SK-N-SH (cell line): ENCODE measurements at regions not wholly inside any gene's neighbourhood (a gene's known extent, or its start where the extent isn't known, plus 50 kb on each side); places are given as distances from the start of the nearest gene placed in this dataset.

Experiments used
- CTCF ChIA-PET: fragments of 300-600, 350-600 bp; formaldehyde crosslinking; extraction: SDS; loops from one replicate; lab custom pipeline; 2021; lab: Yijun Ruan, JAX
- POLR2A ChIA-PET: fragments of 350-600 bp; sonication (Branson Sonifier 250); formaldehyde crosslinking; extraction: SDS; loops from one replicate; lab custom pipeline; 2020; ENCODE audit warnings: antibody characterized with exemption, inconsistent platforms; lab: Yijun Ruan, JAX
- DNase-seq: peaks from one replicate; pipeline ENCODE4 v3.0.0; 2012
- H2AFZ ChIP-seq: fragments of 200-600 bp; sonication (generic); 2 replicates; pipeline ENCODE4 v1.8.1; 2016; ENCODE audit warnings: antibody characterized with exemption, mild to moderate bottlenecking, low read depth
- H3F3A ChIP-seq: fragments of 200-600 bp; sonication (generic); replicated peaks from 2 replicates; pipeline ENCODE3; 2016; ENCODE audit warnings: antibody characterized with exemption, mild to moderate bottlenecking; ENCODE audit not compliant: insufficient read depth
- H3K27ac ChIP-seq, 2 experiments: fragments of 200-500 bp in 1 of 2; fragments of 200-600 bp in 1 of 2; sonication (Bioruptor generic) in 1 of 2; sonication (generic), shearing (Covaris generic) in 1 of 2; 2 replicates each; pipeline versions ENCODE4 v1.5.1 to v1.6.1; 2014 to 2016; ENCODE audit warnings: low read depth in 2 of 2, inconsistent platforms in 1 of 2, low read length in 1 of 2, mild to moderate bottlenecking in 1 of 2, mixed read lengths in 1 of 2
- H3K27me3 ChIP-seq: fragments of 200-600 bp; sonication (generic), shearing (Covaris generic); 2 replicates; pipeline ENCODE4 v1.6.1; 2016; ENCODE audit warnings: mixed run types; ENCODE audit not compliant: insufficient read depth
- H3K36me3 ChIP-seq, 2 experiments: fragments of 200-500 bp in 1 of 2; fragments of 200-600 bp in 1 of 2; sonication (Bioruptor generic) in 1 of 2; sonication (generic) in 1 of 2; replicated peaks in 1 of 2; 2 replicates each; pipeline versions ENCODE3 to v1.5.1; 2014 to 2016; ENCODE audit warnings: low read length in 1 of 2, mild to moderate bottlenecking in 1 of 2; ENCODE audit not compliant: insufficient read depth in 2 of 2, control insufficient read depth in 1 of 2
- H3K4me1 ChIP-seq, 2 experiments: fragments of 200-500 bp in 1 of 2; fragments of 200-600 bp in 1 of 2; sonication (Bioruptor generic) in 1 of 2; sonication (generic), shearing (Covaris generic) in 1 of 2; 2 replicates each; pipeline versions ENCODE4 v1.5.1 to v1.6.1; 2014 to 2016; ENCODE audit warnings: low read depth in 1 of 2, low read length in 1 of 2, mixed run types in 1 of 2; ENCODE audit not compliant: insufficient read depth in 2 of 2, control insufficient read depth in 1 of 2
- H3K4me2 ChIP-seq: fragments of 200-600 bp; sonication (generic), shearing (Covaris generic); 2 replicates; pipeline ENCODE4 v1.6.1; 2017; ENCODE audit warnings: mixed run types
- H3K4me3 ChIP-seq, 2 experiments: fragments of 200-500 bp in 1 of 2; fragments of 200-600 bp in 1 of 2; sonication (Bioruptor generic) in 1 of 2; sonication (generic), shearing (Covaris generic) in 1 of 2; 2 replicates each; pipeline versions ENCODE4 v1.5.1 to v1.8.1; 2014 to 2016; ENCODE audit warnings: low read depth in 2 of 2, inconsistent platforms in 1 of 2, low read length in 1 of 2, mild to moderate bottlenecking in 1 of 2, mixed read lengths in 1 of 2, moderate library complexity in 1 of 2
- H3K79me2 ChIP-seq: fragments of 200-600 bp; sonication (generic); 2 replicates; pipeline ENCODE4 v1.8.1; 2017; ENCODE audit warnings: mild to moderate bottlenecking; ENCODE audit not compliant: insufficient read depth
- H3K9ac ChIP-seq: fragments of 200-600 bp; sonication (generic); 2 replicates; pipeline ENCODE4 v1.6.1; 2017; ENCODE audit warnings: mixed run types
- H3K9me2 ChIP-seq: fragments of 200-600 bp; sonication (generic); 2 replicates; pipeline ENCODE4 v1.6.1; 2017; ENCODE audit warnings: mixed run types
- H3K9me3 ChIP-seq: fragments of 200-600 bp; sonication (generic); 2 replicates; pipeline ENCODE4 v1.6.1; 2017; ENCODE audit warnings: mixed run types, mild to moderate bottlenecking, moderate library complexity
- H4K20me1 ChIP-seq: fragments of 200-600 bp; sonication (generic); 2 replicates; pipeline ENCODE4 v1.6.1; 2017; ENCODE audit warnings: mild to moderate bottlenecking, mixed run types; ENCODE audit not compliant: insufficient read depth
- CHD2 ChIP-seq: fragments of 150-350 bp; IDR thresholded peaks from 2 replicates; pipeline ENCODE4 v1.6.1; 2018; ENCODE audit warnings: low read length; ENCODE audit not compliant: partially characterized antibody
- ELF1 ChIP-seq: IDR thresholded peaks from 2 replicates; pipeline ENCODE4 v1.4.0; 2012
- EP300 ChIP-seq, 2 experiments: IDR thresholded peaks; 2 replicates each; pipeline versions ENCODE4 v1.4.0 to v1.6.1; 2012; ENCODE audit warnings: borderline replicate concordance in 1 of 2, low read depth in 1 of 2, low read length in 1 of 2
- EZH2phosphoT487 ChIP-seq: fragments of 200-600 bp; sonication (generic); IDR thresholded peaks from 2 replicates; pipeline ENCODE4 v1.6.1; 2017; ENCODE audit warnings: low read depth, mixed run types, mild to moderate bottlenecking, antibody characterized with exemption, moderate library complexity, borderline replicate concordance
- FOSL2 ChIP-seq: IDR thresholded peaks from 2 replicates; pipeline ENCODE4 v1.4.0; 2012; ENCODE audit warnings: low read depth, mild to moderate bottlenecking, moderate library complexity, borderline replicate concordance
- GABPA ChIP-seq: IDR thresholded peaks from 2 replicates; pipeline ENCODE4 v1.4.0; 2012; ENCODE audit warnings: low read depth, mild to moderate bottlenecking
- GATA2 ChIP-seq: sonication (generic); formaldehyde crosslinking; IDR thresholded peaks from 2 replicates; pipeline ENCODE4 v1.5.0; 2020; ENCODE audit warnings: mild to moderate bottlenecking, missing genetic modification reagents
- JUND ChIP-seq: IDR thresholded peaks from 2 replicates; pipeline ENCODE4 v1.4.0; 2012
- MEF2A ChIP-seq: IDR thresholded peaks from 2 replicates; pipeline ENCODE4 v1.4.0; 2012; ENCODE audit warnings: low read depth, borderline replicate concordance
- MXI1 ChIP-seq: IDR thresholded peaks from 2 replicates; pipeline ENCODE4 v1.6.1; 2012; ENCODE audit warnings: mild to moderate bottlenecking, low read depth, low read length, improper control_type of control experiment
- NFIC ChIP-seq: IDR thresholded peaks from 2 replicates; pipeline ENCODE4 v1.4.0; 2012; ENCODE audit warnings: borderline replicate concordance
- SIN3A ChIP-seq: IDR thresholded peaks from 2 replicates; pipeline ENCODE4 v1.6.1; 2012; ENCODE audit warnings: low read depth, mild to moderate bottlenecking, low read length, moderate library complexity, borderline replicate concordance
- TCF12 ChIP-seq: IDR thresholded peaks from 2 replicates; pipeline ENCODE4 v1.4.0; 2012
- YY1 ChIP-seq: IDR thresholded peaks from 2 replicates; pipeline ENCODE4 v1.4.0; 2012; ENCODE audit warnings: low read depth, mild to moderate bottlenecking
- whole genome bisulfite sequencing: methylation state at CpG from one replicate; pipeline ENCODE4 v1.1.6; 2017; ENCODE audit warnings: low lambda C conversion rate; 5-methylcytosine and 5-hydroxymethylcytosine counted together
- TF ChIP-seq, protein P1 (sequence below): IDR thresholded peaks from 2 replicates; pipeline ENCODE4; 2012
- TF ChIP-seq, protein P2 (sequence below): IDR thresholded peaks from 2 replicates; pipeline ENCODE4 v1.6.1; 2012; ENCODE audit warnings: mild to moderate bottlenecking, low read depth, low read length, moderate library complexity
- TF ChIP-seq, protein P3 (sequence below): IDR thresholded peaks from 2 replicates; pipeline ENCODE4 v1.4.0; 2012; ENCODE audit warnings: low read depth
- TF ChIP-seq, protein P4 (sequence below): fragments of 150-350 bp; IDR thresholded peaks from 2 replicates; pipeline ENCODE4 v1.6.1; 2016; ENCODE audit warnings: mild to moderate bottlenecking, low read depth, low read length

DNA sequence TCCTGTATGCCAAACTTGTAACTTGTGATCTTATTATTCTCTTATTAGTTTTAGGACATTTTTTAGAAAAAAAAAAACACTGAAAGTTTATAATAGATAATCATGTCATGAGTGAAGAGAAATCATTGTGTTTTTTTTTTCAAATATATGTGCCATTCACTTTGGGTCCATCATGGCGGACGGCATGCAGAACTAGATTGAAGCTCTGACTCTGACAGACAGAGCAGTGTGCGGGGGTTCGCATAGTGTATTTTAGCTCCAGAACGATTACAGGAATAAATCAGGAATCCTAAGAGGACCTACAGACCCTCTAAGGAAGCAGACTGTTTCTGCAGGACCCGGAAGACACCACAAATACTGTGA is 484.4 kb upstream of the REG3G start:
- POLR2A ChIA-PET, result no interaction called here
- CTCF ChIA-PET, result no interaction called here
- no peaks in the 10 kb centered on the region for H4K20me1 ChIP-seq

More for the DNA sequence above, 484.4 kb upstream of the REG3G start:
- no peak for DNase-seq
- no peak overlapping the region for H3K9ac ChIP-seq
- no peaks in the 10 kb centered on the region for H3K79me2 ChIP-seq
- no peaks in the 10 kb centered on the region; the same call in 1 of the 2 replicates for H3K9me2 ChIP-seq
- no peak overlapping the region for H3K27ac ChIP-seq
- H3K4me2 ChIP-seq, result no peak overlapping the region
- no peaks in the 10 kb centered on the region for H3K36me3 ChIP-seq
- H3K27me3 ChIP-seq, result no peaks in the 10 kb centered on the region
- no peaks in the 10 kb centered on the region for H3F3A ChIP-seq
- WGBS, result 67% methylated on average over 6 of the region's 6 CpGs
- TF ChIP-seq FOSL2 (no peak), EP300 (IDR thresholded peaks at IDR 0.05; ENCODE audit: borderline replicate concordance in 1 of 2, low read depth in 1 of 2, low read length in 1 of 2) (no peak), ELF1 (no peak), NFIC (no peak), MXI1 (no peak), JUND (no peak), SIN3A (no peak), GABPA (no peak), EZH2phosphoT487 (no peak), TCF12 (no peak), GATA2 (no peak), MEF2A (no peak), CHD2 (no peak), YY1 (no peak)
- TF ChIP-seq, protein P1, sequence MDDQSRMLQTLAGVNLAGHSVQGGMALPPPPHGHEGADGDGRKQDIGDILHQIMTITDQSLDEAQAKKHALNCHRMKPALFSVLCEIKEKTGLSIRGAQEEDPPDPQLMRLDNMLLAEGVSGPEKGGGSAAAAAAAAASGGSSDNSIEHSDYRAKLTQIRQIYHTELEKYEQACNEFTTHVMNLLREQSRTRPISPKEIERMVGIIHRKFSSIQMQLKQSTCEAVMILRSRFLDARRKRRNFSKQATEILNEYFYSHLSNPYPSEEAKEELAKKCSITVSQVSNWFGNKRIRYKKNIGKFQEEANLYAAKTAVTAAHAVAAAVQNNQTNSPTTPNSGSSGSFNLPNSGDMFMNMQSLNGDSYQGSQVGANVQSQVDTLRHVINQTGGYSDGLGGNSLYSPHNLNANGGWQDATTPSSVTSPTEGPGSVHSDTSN, result no peak
- TF ChIP-seq, protein P2, sequence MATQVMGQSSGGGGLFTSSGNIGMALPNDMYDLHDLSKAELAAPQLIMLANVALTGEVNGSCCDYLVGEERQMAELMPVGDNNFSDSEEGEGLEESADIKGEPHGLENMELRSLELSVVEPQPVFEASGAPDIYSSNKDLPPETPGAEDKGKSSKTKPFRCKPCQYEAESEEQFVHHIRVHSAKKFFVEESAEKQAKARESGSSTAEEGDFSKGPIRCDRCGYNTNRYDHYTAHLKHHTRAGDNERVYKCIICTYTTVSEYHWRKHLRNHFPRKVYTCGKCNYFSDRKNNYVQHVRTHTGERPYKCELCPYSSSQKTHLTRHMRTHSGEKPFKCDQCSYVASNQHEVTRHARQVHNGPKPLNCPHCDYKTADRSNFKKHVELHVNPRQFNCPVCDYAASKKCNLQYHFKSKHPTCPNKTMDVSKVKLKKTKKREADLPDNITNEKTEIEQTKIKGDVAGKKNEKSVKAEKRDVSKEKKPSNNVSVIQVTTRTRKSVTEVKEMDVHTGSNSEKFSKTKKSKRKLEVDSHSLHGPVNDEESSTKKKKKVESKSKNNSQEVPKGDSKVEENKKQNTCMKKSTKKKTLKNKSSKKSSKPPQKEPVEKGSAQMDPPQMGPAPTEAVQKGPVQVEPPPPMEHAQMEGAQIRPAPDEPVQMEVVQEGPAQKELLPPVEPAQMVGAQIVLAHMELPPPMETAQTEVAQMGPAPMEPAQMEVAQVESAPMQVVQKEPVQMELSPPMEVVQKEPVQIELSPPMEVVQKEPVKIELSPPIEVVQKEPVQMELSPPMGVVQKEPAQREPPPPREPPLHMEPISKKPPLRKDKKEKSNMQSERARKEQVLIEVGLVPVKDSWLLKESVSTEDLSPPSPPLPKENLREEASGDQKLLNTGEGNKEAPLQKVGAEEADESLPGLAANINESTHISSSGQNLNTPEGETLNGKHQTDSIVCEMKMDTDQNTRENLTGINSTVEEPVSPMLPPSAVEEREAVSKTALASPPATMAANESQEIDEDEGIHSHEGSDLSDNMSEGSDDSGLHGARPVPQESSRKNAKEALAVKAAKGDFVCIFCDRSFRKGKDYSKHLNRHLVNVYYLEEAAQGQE, result no peak
- TF ChIP-seq, protein P3, sequence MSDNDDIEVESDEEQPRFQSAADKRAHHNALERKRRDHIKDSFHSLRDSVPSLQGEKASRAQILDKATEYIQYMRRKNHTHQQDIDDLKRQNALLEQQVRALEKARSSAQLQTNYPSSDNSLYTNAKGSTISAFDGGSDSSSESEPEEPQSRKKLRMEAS, result no peak
- TF ChIP-seq, protein P4, sequence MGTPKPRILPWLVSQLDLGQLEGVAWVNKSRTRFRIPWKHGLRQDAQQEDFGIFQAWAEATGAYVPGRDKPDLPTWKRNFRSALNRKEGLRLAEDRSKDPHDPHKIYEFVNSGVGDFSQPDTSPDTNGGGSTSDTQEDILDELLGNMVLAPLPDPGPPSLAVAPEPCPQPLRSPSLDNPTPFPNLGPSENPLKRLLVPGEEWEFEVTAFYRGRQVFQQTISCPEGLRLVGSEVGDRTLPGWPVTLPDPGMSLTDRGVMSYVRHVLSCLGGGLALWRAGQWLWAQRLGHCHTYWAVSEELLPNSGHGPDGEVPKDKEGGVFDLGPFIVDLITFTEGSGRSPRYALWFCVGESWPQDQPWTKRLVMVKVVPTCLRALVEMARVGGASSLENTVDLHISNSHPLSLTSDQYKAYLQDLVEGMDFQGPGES, result no peak
- no peaks in the 10 kb centered on the region for H3K9me3 ChIP-seq
- H3K4me3 ChIP-seq, result no peak overlapping the region
- no peak overlapping the region for H2AFZ ChIP-seq
- H3K4me1 ChIP-seq, result no peaks in the 10 kb centered on the region
